ENCODE measurements at regions not wholly inside any gene's neighbourhood (a gene's known extent, or its start where the extent isn't known, plus 50 kb on each side); places are given as distances from the start of the nearest gene placed in this dataset.
"Not testable (repeated sequence)": the region's sequence is repeated elsewhere in the genome, so short reads cannot be mapped to it uniquely, and the experiment has no call there.

- no peak overlapping the region for H3K4me3 Mint-ChIP-seq
- H3K27me3 Mint-ChIP-seq: peaks cover 12 to 21% of the 10 kb centered on the region in 2 donors
- ATAC-seq (no peak), DNase-seq (ENCODE audit: low spot score) (no peak)
- H3K9me3 Mint-ChIP-seq: peaks cover 3% of the 10 kb centered on the region
- no peaks in the 10 kb centered on the region for H3K4me1 Mint-ChIP-seq (ENCODE audit: low read depth in 2 of 2)
- H3K36me3 Mint-ChIP-seq: no peaks in the 10 kb centered on the region
- H3K27ac Mint-ChIP-seq: no peak overlapping the region
Observed at GRCh38 chr6:1445650-1446330, 56.4 kb downstream of the FOXF2 start.

GRCh38 chr6:1449896-1450295, 60.5 kb downstream of the FOXF2 start:
- H3K9me3 Mint-ChIP-seq: peaks cover 5% of the 10 kb centered on the region
- H3K4me1 Mint-ChIP-seq (ENCODE audit: low read depth in 2 of 2): no peaks in the 10 kb centered on the region
- DNase-seq (ENCODE audit: low spot score): no peak
- ATAC-seq: no peak
- H3K27ac Mint-ChIP-seq: no peak overlapping the region
- H3K27me3 Mint-ChIP-seq: peaks cover 14 to 29% of the 10 kb centered on the region in 2 donors
- no peak overlapping the region for H3K4me3 Mint-ChIP-seq
- no peaks in the 10 kb centered on the region for H3K36me3 Mint-ChIP-seq

GRCh38 chr6:1453024-1453423, 63.6 kb downstream of the FOXF2 start:
- no peaks in the 10 kb centered on the region for H3K4me1 Mint-ChIP-seq (ENCODE audit: low read depth in 2 of 2)
- H3K9me3 Mint-ChIP-seq: peaks cover 5% of the 10 kb centered on the region
- no peak overlapping the region for H3K4me3 Mint-ChIP-seq
- no peaks in the 10 kb centered on the region for H3K36me3 Mint-ChIP-seq
- peaks cover 14 to 25% of the 10 kb centered on the region in 2 donors for H3K27me3 Mint-ChIP-seq
- DNase-seq (ENCODE audit: low spot score): no peak
- no peak overlapping the region for H3K27ac Mint-ChIP-seq
- ATAC-seq: no peak

DNA sequence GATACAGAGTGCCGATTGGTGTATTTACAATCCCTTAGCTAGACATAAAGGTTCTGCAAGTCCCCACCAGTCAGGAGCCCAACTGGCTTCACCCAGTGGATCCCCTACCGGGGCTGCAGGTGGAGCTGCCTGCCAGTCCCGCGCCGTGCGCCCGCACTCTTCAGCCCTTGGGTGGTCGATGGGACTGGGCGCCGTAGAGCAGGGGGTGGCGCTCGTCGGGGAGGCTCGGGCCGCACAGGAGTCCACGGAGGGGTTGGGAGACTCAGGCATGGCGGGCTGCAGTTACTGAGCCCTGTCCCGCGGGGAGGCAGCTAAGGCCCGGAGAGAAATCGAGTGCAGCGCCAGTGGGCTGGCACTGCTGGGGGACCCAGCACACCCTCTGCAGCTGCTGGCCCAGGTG, 67.4 kb downstream of the FOXF2 start:
- H3K27ac Mint-ChIP-seq; ATAC-seq; H3K9me3 Mint-ChIP-seq; H3K36me3 Mint-ChIP-seq; DNase-seq (ENCODE audit: low spot score); H3K4me1 Mint-ChIP-seq (ENCODE audit: low read depth in 2 of 2); H3K4me3 Mint-ChIP-seq: not testable (repeated sequence)
- H3K27me3 Mint-ChIP-seq: peaks cover 7 to 16% of the 10 kb centered on the region in 2 donors

GRCh38 chr6:1461207-1461606, 71.8 kb downstream of the FOXF2 start:
- Mint-ChIP-seq H3K9me3 (no peaks in the 10 kb centered on the region), H3K36me3 (no peaks in the 10 kb centered on the region), H3K4me3 (no peak overlapping the region), H3K27ac (no peak overlapping the region), H3K4me1 (ENCODE audit: low read depth in 2 of 2) (no peaks in the 10 kb centered on the region), H3K27me3 (peaks cover 10% of the 10 kb centered on the region in 2 donors)
- DNase-seq (ENCODE audit: low spot score) (no peak), ATAC-seq (no peak)

DNA sequence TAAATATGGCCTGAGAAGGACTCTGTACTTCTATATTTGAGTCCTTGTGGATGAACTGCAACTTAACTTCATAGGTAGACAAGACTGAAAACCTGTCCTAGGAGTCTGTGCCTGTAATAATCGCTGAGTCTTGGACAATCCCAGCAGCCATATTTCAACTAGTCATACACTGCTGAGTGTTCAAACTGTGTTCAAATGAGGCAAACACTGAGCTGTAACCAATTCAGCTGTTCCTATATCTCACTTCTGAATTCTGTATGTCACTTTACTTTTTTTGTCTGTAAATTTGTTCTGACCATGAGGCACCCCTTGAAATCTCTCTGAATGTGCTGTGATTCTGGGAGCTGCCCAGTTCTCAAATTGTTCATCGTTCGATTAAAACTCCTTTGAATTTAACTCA, 72.4 kb downstream of the FOXF2 start:
- ATAC-seq (no peak), DNase-seq (ENCODE audit: low spot score) (no peak)
- Mint-ChIP-seq H3K36me3 (no peaks in the 10 kb centered on the region), H3K4me3 (no peak overlapping the region), H3K4me1 (ENCODE audit: low read depth in 2 of 2) (no peaks in the 10 kb centered on the region), H3K9me3 (no peaks in the 10 kb centered on the region), H3K27me3 (peaks cover 14 to 15% of the 10 kb centered on the region in 2 donors), H3K27ac (no peak overlapping the region)

GRCh38 chr6:1463275-1463674, 73.9 kb downstream of the FOXF2 start:
- no peaks in the 10 kb centered on the region for H3K9me3 Mint-ChIP-seq
- no peak overlapping the region for H3K4me3 Mint-ChIP-seq
- H3K36me3 Mint-ChIP-seq: no peaks in the 10 kb centered on the region
- peaks cover 20 to 24% of the 10 kb centered on the region in 2 donors for H3K27me3 Mint-ChIP-seq
- no peak for ATAC-seq
- no peak for DNase-seq (ENCODE audit: low spot score)
- H3K27ac Mint-ChIP-seq: no peak overlapping the region
- no peaks in the 10 kb centered on the region for H3K4me1 Mint-ChIP-seq (ENCODE audit: low read depth in 2 of 2)

DNA sequence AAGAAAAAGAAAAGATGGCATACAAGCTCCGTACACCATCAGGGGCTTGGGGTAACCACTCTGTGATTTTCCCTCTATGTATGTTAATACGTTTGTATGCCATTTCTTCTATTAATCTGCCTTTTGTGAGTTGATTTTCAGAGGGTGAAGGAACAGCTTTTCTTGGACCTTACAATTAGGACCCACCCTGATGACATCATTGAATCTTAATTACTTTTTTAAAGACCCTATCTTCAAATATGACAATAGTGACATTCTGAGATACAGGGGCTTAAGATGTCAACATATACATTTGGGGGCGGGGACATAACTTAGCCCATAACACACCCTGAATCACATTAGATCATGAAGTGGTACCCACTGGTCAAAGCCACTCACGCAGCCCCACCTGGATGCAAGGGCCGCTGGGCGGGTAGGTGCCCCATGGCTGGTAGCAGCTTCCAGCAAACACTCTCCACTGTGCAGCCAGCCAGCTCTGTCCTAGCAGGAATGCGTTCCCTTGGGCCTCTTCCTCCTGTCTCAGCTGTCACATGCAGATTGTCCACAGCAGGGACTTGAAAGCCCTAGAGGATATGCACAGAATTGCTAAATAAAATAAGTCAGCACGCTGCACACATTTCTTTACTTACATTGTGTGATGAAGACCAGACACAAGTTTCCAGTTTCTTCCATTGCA, 74.5 kb downstream of the FOXF2 start:
- peaks cover 21 to 25% of the 10 kb centered on the region in 2 donors for H3K27me3 Mint-ChIP-seq
- H3K27ac Mint-ChIP-seq: no peak overlapping the region
- DNase-seq (ENCODE audit: low spot score): no peak
- no peaks in the 10 kb centered on the region for H3K4me1 Mint-ChIP-seq (ENCODE audit: low read depth in 2 of 2)
- no peak overlapping the region for H3K4me3 Mint-ChIP-seq
- no peak for ATAC-seq
- H3K9me3 Mint-ChIP-seq: no peaks in the 10 kb centered on the region
- H3K36me3 Mint-ChIP-seq: no peaks in the 10 kb centered on the region

GRCh38 chr6:1464781-1465370, 75.5 kb downstream of the FOXF2 start:
- no peak for ATAC-seq
- Mint-ChIP-seq H3K27me3 (peaks cover 18 to 25% of the 10 kb centered on the region in 2 donors), H3K36me3 (no peaks in the 10 kb centered on the region), H3K9me3 (no peaks in the 10 kb centered on the region), H3K4me1 (ENCODE audit: low read depth in 2 of 2) (no peaks in the 10 kb centered on the region), H3K4me3 (no peak overlapping the region), H3K27ac (no peak overlapping the region)
- no peak for DNase-seq (ENCODE audit: low spot score)

DNA sequence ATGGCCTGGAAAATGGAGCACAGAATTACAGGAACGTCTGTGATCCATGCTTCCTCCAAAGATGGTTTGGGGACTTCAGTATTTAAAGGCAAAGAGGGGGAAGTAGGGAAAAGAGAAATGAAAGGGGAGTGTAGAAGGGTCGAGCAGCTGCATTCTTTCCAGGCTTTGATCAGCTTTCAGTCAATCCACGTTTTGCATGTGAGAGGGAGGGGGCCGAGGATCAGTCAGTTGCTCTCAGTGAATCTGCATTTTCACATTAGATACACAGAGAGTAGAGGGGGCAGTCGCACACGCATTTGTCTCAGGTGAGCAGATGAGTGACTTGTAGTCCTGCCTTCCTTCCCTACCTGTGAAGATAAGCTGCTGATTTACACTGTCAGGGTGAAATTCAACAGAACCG, 78.8 kb downstream of the FOXF2 start:
- H3K36me3 Mint-ChIP-seq: no peaks in the 10 kb centered on the region
- ATAC-seq: no peak

GRCh38 chr6:1470040-1470439, 80.7 kb downstream of the FOXF2 start:
- Mint-ChIP-seq H3K27ac (no peak overlapping the region), H3K4me1 (ENCODE audit: low read depth in 2 of 2) (peaks cover 6 to 16% of the 10 kb centered on the region in 2 donors)
- no peak for ATAC-seq

More for the DNA sequence above, 78.8 kb downstream of the FOXF2 start:
- peaks cover 3 to 13% of the 10 kb centered on the region in 2 donors for H3K4me1 Mint-ChIP-seq (ENCODE audit: low read depth in 2 of 2)
- no peak overlapping the region for H3K27ac Mint-ChIP-seq
- H3K27me3 Mint-ChIP-seq: peaks cover 23 to 41% of the 10 kb centered on the region in 2 donors
- no peak for DNase-seq (ENCODE audit: low spot score)
- no peaks in the 10 kb centered on the region for H3K9me3 Mint-ChIP-seq
- no peak overlapping the region for H3K4me3 Mint-ChIP-seq

GRCh38 chr6:1472643-1473042, 83.3 kb downstream of the FOXF2 start:
- Mint-ChIP-seq H3K9me3 (peaks cover under 1% of the 10 kb centered on the region), H3K4me1 (ENCODE audit: low read depth in 2 of 2) (peaks cover 6 to 16% of the 10 kb centered on the region in 2 donors), H3K4me3 (no peak overlapping the region)

More at GRCh38 chr6:1470040-1470439, 80.7 kb downstream of the FOXF2 start:
- H3K27me3 Mint-ChIP-seq: peaks cover 31 to 59% of the 10 kb centered on the region in 2 donors
- no peaks in the 10 kb centered on the region for H3K36me3 Mint-ChIP-seq
- DNase-seq (ENCODE audit: low spot score): no peak
- H3K9me3 Mint-ChIP-seq: no peaks in the 10 kb centered on the region
- no peak overlapping the region for H3K4me3 Mint-ChIP-seq

DNA sequence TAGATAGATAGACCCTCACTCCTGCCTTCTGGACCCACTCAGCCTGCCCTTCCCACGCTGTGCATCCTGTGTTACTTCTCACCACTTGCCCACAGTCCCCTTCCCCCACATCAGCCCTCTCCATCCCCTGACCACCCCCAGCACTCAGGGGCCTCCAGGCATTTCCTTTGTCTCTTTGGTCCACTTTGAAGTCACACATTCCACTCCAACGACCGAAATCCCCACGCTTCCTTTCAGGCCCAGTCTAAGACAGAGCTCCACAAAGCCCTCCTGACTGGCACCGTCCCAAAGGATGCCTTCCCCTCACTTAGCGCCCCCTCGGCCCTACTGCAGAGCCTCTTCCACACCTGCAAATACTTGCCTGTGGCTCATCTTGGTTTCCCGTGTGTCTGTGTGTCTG, 83.8 kb downstream of the FOXF2 start:
- H3K36me3 Mint-ChIP-seq: no peaks in the 10 kb centered on the region
- H3K4me1 Mint-ChIP-seq (ENCODE audit: low read depth in 2 of 2): peaks cover 6 to 16% of the 10 kb centered on the region in 2 donors
- no peak overlapping the region for H3K27ac Mint-ChIP-seq
- H3K27me3 Mint-ChIP-seq: peaks cover 19 to 38% of the 10 kb centered on the region in 2 donors
- ATAC-seq: no peak
- DNase-seq (ENCODE audit: low spot score): no peak
- peaks cover 3% of the 10 kb centered on the region for H3K9me3 Mint-ChIP-seq
- H3K4me3 Mint-ChIP-seq: no peak overlapping the region

More at GRCh38 chr6:1472643-1473042, 83.3 kb downstream of the FOXF2 start:
- ATAC-seq: no peak
- DNase-seq (ENCODE audit: low spot score): no peak
- Mint-ChIP-seq H3K27ac (no peak overlapping the region), H3K27me3 (peaks cover 24 to 42% of the 10 kb centered on the region in 2 donors), H3K36me3 (no peaks in the 10 kb centered on the region)

DNA sequence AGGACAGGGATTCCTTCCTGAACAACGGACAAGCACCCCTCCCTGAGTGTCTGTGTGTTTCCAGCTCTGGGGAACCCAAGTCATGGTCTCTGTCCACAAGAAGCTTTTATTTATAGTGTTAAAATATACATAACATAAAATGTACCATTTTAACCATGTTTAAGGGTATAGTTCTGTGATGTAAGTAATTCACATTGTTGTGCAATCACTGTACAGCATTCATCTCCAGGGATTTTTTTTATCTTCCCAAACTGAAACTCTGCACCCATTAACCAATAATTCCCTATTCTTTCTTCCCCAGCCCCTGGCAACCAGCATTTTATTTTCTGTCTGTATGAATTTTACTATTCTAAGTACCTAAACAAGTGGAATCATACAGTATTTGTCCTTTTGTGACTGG, 84.2 kb downstream of the FOXF2 start:
- H3K36me3 Mint-ChIP-seq: no peaks in the 10 kb centered on the region
- DNase-seq (ENCODE audit: low spot score) (no peak), ATAC-seq (no peak)
- H3K27ac Mint-ChIP-seq: no peak overlapping the region
- H3K4me3 Mint-ChIP-seq: no peak overlapping the region
- H3K4me1 Mint-ChIP-seq (ENCODE audit: low read depth in 2 of 2): peaks cover 9 to 21% of the 10 kb centered on the region in 2 donors
- peaks cover 7% of the 10 kb centered on the region for H3K9me3 Mint-ChIP-seq
- H3K27me3 Mint-ChIP-seq: peaks cover 17 to 40% of the 10 kb centered on the region in 2 donors

All from natural killer cell treated with Interleukin-12 subunit alpha and Interleukin-12 subunit beta and Interleukin-15 and Interleukin-18, amount 100 ng/mL, for 72 hours (primary cell).